ENCODE measurements at regions not wholly inside any gene's neighbourhood (a gene's known extent, or its start where the extent isn't known, plus 50 kb on each side); places are given as distances from the start of the nearest gene placed in this dataset.

DNA sequence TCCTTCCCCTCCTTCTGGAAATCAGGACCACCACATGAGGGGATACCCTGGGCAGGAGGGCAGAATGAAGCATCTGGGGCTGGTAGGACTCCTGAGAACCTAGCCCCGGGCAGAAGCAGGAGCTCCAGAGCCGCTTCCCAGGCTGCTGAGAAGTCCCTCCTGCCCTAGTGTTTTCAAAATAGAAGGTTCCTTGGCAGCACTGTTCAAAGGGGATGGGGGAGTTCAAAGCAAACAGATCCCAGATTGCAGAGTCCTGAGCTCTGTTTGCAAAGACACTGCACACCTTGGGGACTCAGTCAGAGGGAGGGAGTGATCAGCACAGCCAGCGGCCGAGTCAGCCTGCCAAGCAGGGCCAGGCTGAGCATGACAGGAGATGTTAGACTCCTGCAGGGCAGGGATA, 177.8 kb downstream of the PTPRU start:
- TF ChIP-seq POLR2AphosphoS5 (IDR thresholded peaks at IDR 0.05) (no peak), EP300 (IDR thresholded peaks at IDR 0.05) (no peak), POLR2A (IDR thresholded peaks at IDR 0.05) (no peak)
- TF ChIP-seq, protein P1, sequence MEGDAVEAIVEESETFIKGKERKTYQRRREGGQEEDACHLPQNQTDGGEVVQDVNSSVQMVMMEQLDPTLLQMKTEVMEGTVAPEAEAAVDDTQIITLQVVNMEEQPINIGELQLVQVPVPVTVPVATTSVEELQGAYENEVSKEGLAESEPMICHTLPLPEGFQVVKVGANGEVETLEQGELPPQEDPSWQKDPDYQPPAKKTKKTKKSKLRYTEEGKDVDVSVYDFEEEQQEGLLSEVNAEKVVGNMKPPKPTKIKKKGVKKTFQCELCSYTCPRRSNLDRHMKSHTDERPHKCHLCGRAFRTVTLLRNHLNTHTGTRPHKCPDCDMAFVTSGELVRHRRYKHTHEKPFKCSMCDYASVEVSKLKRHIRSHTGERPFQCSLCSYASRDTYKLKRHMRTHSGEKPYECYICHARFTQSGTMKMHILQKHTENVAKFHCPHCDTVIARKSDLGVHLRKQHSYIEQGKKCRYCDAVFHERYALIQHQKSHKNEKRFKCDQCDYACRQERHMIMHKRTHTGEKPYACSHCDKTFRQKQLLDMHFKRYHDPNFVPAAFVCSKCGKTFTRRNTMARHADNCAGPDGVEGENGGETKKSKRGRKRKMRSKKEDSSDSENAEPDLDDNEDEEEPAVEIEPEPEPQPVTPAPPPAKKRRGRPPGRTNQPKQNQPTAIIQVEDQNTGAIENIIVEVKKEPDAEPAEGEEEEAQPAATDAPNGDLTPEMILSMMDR (IDR thresholded peaks at IDR 0.05), result no peak
- DNase-seq (no peak), ATAC-seq (ENCODE audit: low FRiP score in 2 of 2) (no peak)
- no peaks in the 10 kb centered on the region for H3K36me3 ChIP-seq
- H3K27me3 ChIP-seq, result no peaks in the 10 kb centered on the region
- no peak overlapping the region for H3K27ac ChIP-seq
- WGBS, 2 donors, result 50 to 62% methylated on average over 3 to 4 of the region's 4 CpGs
- H3K4me1 ChIP-seq, result peaks cover 0 to 3% (median 0%) of the 10 kb centered on the region in 4 donors
- H3K9me3 ChIP-seq, result no peaks in the 10 kb centered on the region
- H3K4me3 ChIP-seq, result no peak overlapping the region

DNA sequence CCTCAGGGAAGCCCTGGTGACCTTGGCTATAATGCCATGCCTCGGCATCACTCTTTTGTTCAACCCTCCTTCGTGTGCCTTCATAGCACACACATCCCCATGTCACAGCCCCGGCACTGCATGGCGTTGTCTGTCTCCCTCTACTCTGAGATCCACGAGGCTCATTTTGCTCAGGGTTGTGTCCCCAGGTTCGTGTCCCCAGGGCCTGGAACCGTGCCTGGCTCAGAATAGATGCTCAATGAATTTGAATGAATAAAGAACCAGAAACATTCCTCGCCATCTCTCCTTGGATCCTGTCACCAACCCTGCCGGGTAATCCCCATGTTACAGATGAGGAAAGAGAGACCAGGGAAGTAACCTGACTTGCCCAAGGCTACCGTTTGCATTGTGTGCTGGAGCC, 177.3 kb downstream of the PTPRU start:
- ATAC-seq (ENCODE audit: low FRiP score in 2 of 2) (no peak), DNase-seq (no peak)
- Histone ChIP-seq H3K36me3 (no peaks in the 10 kb centered on the region), H3K27ac (no peak overlapping the region), H3K4me3 (no peak overlapping the region), H3K9me3 (no peaks in the 10 kb centered on the region), H3K27me3 (no peaks in the 10 kb centered on the region), H3K4me1 (peaks cover 0 to 3% (median 0%) of the 10 kb centered on the region in 4 donors)
- WGBS, 2 donors, result 74 to 75% methylated on average over 9 to 10 of the region's 10 CpGs
- TF ChIP-seq, protein P1 (IDR thresholded peaks at IDR 0.05), result no peak
- TF ChIP-seq EP300 (IDR thresholded peaks at IDR 0.05), result no peak

DNA sequence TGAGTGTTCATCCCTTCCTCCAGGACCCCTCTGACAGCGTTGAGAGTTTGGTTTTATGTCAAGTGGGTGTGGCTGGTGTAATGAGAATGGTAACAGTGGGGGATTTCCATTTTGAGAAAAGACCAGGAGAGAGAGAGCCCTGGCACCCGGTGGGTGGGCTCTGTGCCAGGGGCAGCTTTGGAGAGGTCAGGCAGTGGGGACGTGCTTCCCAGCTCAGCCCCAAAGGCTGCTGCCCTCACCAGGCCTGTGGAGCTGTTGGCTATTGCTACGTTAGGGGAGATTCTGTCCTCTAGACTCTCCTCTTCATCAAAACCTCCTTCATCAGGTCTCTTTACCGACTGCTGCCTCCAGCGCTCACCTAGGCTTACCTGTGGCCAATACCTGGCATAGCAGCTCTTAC, 176.3 kb downstream of the PTPRU start:
- Histone ChIP-seq H3K4me1 (peaks cover 0 to 3% (median 0%) of the 10 kb centered on the region in 4 donors), H3K27ac (no peak overlapping the region), H3K4me3 (no peak overlapping the region), H3K36me3 (no peaks in the 10 kb centered on the region), H3K27me3 (no peaks in the 10 kb centered on the region), H3K9me3 (no peaks in the 10 kb centered on the region)
- DNase-seq (no peak), ATAC-seq (ENCODE audit: low FRiP score in 2 of 2) (no peak)
- TF ChIP-seq POLR2AphosphoS5 (IDR thresholded peaks at IDR 0.05) (no peak), EP300 (IDR thresholded peaks at IDR 0.05) (no peak), POLR2A (IDR thresholded peaks at IDR 0.05) (no peak)
- TF ChIP-seq, protein P1 (IDR thresholded peaks at IDR 0.05), result no peak
- WGBS, 2 donors, result 48 to 57% methylated on average over 6 of the region's 6 CpGs

DNA sequence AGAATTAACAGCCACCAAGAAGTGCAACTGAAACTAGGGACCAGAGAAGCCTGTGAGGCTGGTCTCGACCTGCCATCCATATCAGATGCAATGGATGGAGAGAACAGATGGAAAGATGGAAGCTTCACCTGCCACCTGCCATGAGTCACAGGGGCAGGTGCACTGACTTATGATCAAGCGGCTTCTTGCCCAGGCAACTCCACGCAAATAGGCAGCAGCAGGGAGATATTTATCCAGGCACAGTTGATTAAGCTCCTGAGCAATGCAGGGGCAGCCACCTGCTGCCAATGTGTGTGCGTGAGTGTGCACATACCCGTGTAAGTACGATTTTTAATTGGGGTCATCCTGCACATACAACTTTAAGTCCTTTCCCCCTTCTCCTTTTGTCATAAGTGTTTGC, 174.2 kb downstream of the PTPRU start:
- TF ChIP-seq POLR2AphosphoS5 (IDR thresholded peaks at IDR 0.05) (no peak), EP300 (IDR thresholded peaks at IDR 0.05) (no peak), POLR2A (IDR thresholded peaks at IDR 0.05) (no peak)
- TF ChIP-seq, protein P1 (IDR thresholded peaks at IDR 0.05), result no peak
- H3K36me3 ChIP-seq, result no peaks in the 10 kb centered on the region
- WGBS, 2 donors, result 78 to 80% methylated on average over 6 of the region's 6 CpGs
- H3K4me3 ChIP-seq, result no peak overlapping the region
- ATAC-seq (ENCODE audit: low FRiP score in 2 of 2), result no peak
- H3K27me3 ChIP-seq, result no peaks in the 10 kb centered on the region
- no peaks in the 10 kb centered on the region for H3K9me3 ChIP-seq
- no peaks in the 10 kb centered on the region for H3K4me1 ChIP-seq
- no peak for DNase-seq
- no peak overlapping the region for H3K27ac ChIP-seq

DNA sequence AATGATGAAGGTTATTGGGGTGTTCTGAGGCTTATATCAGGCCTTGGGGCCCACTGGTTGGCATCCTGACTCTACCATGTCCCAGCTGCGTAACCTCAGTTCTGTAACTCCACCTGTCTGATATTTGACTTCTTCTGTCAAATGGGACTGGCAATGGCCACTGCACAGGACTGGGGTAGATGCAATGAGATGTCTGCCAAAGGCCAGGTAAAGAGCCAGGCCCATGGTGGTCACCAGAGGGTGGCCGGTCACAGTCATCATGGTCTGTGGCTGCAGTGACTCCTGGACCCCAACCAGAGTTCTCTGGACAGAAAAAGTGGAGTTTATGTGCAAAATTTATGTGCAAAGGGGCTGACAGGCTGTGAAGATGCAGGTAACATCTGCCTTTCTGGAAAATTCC, 173.3 kb downstream of the PTPRU start:
- WGBS, 2 donors, result 76 to 83% methylated on average over 2 of the region's 2 CpGs
- no peak for ATAC-seq (ENCODE audit: low FRiP score in 2 of 2)

More for the DNA sequence above, 173.3 kb downstream of the PTPRU start:
- Histone ChIP-seq H3K4me1 (no peaks in the 10 kb centered on the region), H3K27me3 (no peaks in the 10 kb centered on the region), H3K27ac (no peak overlapping the region), H3K4me3 (no peak overlapping the region), H3K9me3 (no peaks in the 10 kb centered on the region), H3K36me3 (no peaks in the 10 kb centered on the region)
- no peak for DNase-seq
- TF ChIP-seq, protein P1 (IDR thresholded peaks at IDR 0.05), result no peak
- TF ChIP-seq POLR2AphosphoS5 (IDR thresholded peaks at IDR 0.05), result no peak
- no peak for TF ChIP-seq EP300 (IDR thresholded peaks at IDR 0.05)
- TF ChIP-seq POLR2A (IDR thresholded peaks at IDR 0.05), result no peak

Measured in upper lobe of left lung (tissue), 6 donors.